Activated CD4-positive, alpha-beta T cell treated with anti-CD3 and anti-CD28 coated beads, Interleukin-2, amount 50 U/mL, for 48 hours (primary cell): ENCODE measurements at regions not wholly inside any gene's neighbourhood (a gene's known extent, or its start where the extent isn't known, plus 50 kb on each side); places are given as distances from the start of the nearest gene placed in this dataset.
A peak's percentile ranks its signal among the peaks of the same experiment; 100 is the strongest.

Source experiments
- DNase-seq, 2 experiments: peaks; one replicate each; pipeline ENCODE4 v3.0.0-alpha.2; 2020

- DNase-seq, result no peak
Measured at GRCh38 chr2:204012072-204012653, 75.6 kb downstream of the ICOS start.

GRCh38 chr2:204015118-204015843, 78.7 kb downstream of the ICOS start:
- no peak for DNase-seq

GRCh38 chr2:204018717-204019116, 82.2 kb downstream of the ICOS start:
- DNase-seq, result no peak

- peak; percentile 69 to 74 for DNase-seq
Measured at GRCh38 chr2:204019572-204020501, 83.3 kb downstream of the ICOS start.

GRCh38 chr2:204021290-204022081, 84.9 kb downstream of the ICOS start:
- DNase-seq, result no peak

- DNase-seq, result no peak
Measured at GRCh38 chr2:204022550-204022949, 86.0 kb downstream of the ICOS start.

- DNase-seq, result no peak
Measured at GRCh38 chr2:204023088-204023487, 86.5 kb downstream of the ICOS start.

GRCh38 chr2:204024503-204024902, 87.9 kb downstream of the ICOS start:
- DNase-seq, result no peak

- no peak for DNase-seq
Measured at GRCh38 chr2:204024906-204025475, 88.4 kb downstream of the ICOS start.

- no peak for DNase-seq
Measured at GRCh38 chr2:204026294-204026693, 89.7 kb downstream of the ICOS start.

GRCh38 chr2:204027091-204027490, 90.5 kb downstream of the ICOS start:
- no peak for DNase-seq

- DNase-seq, result no peak
Measured at GRCh38 chr2:204030322-204030721, 93.8 kb downstream of the ICOS start.

GRCh38 chr2:204031056-204031455, 94.5 kb downstream of the ICOS start:
- no peak for DNase-seq

- no peak for DNase-seq
Measured at GRCh38 chr2:204032301-204032700, 95.7 kb downstream of the ICOS start.

GRCh38 chr2:204033611-204034495, 97.3 kb downstream of the ICOS start:
- no peak for DNase-seq

- no peak for DNase-seq
Measured at GRCh38 chr2:204036706-204037105, 100.1 kb downstream of the ICOS start.

- DNase-seq, result no peak
Measured at GRCh38 chr2:204037286-204037685, 100.7 kb downstream of the ICOS start.

- DNase-seq, result no peak
Measured at GRCh38 chr2:204039298-204039838, 102.8 kb downstream of the ICOS start.

- DNase-seq, result no peak
Measured at GRCh38 chr2:204040016-204040415, 103.5 kb downstream of the ICOS start.

GRCh38 chr2:204042401-204042800, 105.8 kb downstream of the ICOS start:
- no peak for DNase-seq

GRCh38 chr2:204046145-204046544, 109.6 kb downstream of the ICOS start:
- DNase-seq, result no peak
